C4-2B (cell line): ENCODE measurements at regions not wholly inside any gene's neighbourhood (a gene's known extent, or its start where the extent isn't known, plus 50 kb on each side); places are given as distances from the start of the nearest gene placed in this dataset.

Source experiments
- CTCF ChIP-seq: fragments of 450-650 bp; conservative IDR thresholded peaks from 2 replicates; pipeline ENCODE4 v1.5.1; 2017; ENCODE audit warnings: mild to moderate bottlenecking
- ZFX ChIP-seq: fragments of 450-650 bp; IDR thresholded peaks from 2 replicates; pipeline ENCODE4 v1.6.1; 2017

- TF ChIP-seq CTCF (peak; percentile 49), ZFX (no peak)
These were observed 1257.4 kb downstream of the GATA3 start for GRCh38 chr10:9311702-9312499.
